Ishikawa (cell line): ENCODE measurements at regions not wholly inside any gene's neighbourhood (a gene's known extent, or its start where the extent isn't known, plus 50 kb on each side); places are given as distances from the start of the nearest gene placed in this dataset.

Experiments
- CEBPB ChIP-seq: IDR thresholded peaks from 2 replicates; pipeline ENCODE4 v1.6.1; 2012
- EGR1 ChIP-seq: IDR thresholded peaks from 2 replicates; pipeline ENCODE4 v1.6.1; 2012
- EP300 ChIP-seq: IDR thresholded peaks from 2 replicates; pipeline ENCODE4 v1.6.1; 2012; ENCODE audit warnings: borderline replicate concordance
- FOXM1 ChIP-seq: IDR thresholded peaks from 2 replicates; pipeline ENCODE4 v1.6.1; 2012; ENCODE audit warnings: low read depth, borderline replicate concordance
- NFIC ChIP-seq: IDR thresholded peaks from 2 replicates; pipeline ENCODE4 v1.6.1; 2012
- RAD21 ChIP-seq: IDR thresholded peaks from 2 replicates; pipeline ENCODE4 v1.6.1; 2012; ENCODE audit warnings: low read depth
- TAF1 ChIP-seq: IDR thresholded peaks from 2 replicates; pipeline ENCODE4 v1.6.1; 2012; ENCODE audit warnings: low read depth, mild to moderate bottlenecking
- TEAD4 ChIP-seq: IDR thresholded peaks from 2 replicates; pipeline ENCODE4 v1.6.1; 2012
- YY1 ChIP-seq: IDR thresholded peaks from 2 replicates; pipeline ENCODE4 v1.6.1; 2012; ENCODE audit warnings: low read depth
- ZBTB7A ChIP-seq: IDR thresholded peaks from 2 replicates; pipeline ENCODE4 v1.6.1; 2012; ENCODE audit warnings: low read depth
- TF ChIP-seq, protein P1 (sequence below): IDR thresholded peaks from 2 replicates; pipeline ENCODE4 v1.6.1; 2012; ENCODE audit warnings: low read depth, mild to moderate bottlenecking
- TF ChIP-seq, protein P2 (sequence below): IDR thresholded peaks from 2 replicates; pipeline ENCODE4 v1.6.1; 2012

DNA sequence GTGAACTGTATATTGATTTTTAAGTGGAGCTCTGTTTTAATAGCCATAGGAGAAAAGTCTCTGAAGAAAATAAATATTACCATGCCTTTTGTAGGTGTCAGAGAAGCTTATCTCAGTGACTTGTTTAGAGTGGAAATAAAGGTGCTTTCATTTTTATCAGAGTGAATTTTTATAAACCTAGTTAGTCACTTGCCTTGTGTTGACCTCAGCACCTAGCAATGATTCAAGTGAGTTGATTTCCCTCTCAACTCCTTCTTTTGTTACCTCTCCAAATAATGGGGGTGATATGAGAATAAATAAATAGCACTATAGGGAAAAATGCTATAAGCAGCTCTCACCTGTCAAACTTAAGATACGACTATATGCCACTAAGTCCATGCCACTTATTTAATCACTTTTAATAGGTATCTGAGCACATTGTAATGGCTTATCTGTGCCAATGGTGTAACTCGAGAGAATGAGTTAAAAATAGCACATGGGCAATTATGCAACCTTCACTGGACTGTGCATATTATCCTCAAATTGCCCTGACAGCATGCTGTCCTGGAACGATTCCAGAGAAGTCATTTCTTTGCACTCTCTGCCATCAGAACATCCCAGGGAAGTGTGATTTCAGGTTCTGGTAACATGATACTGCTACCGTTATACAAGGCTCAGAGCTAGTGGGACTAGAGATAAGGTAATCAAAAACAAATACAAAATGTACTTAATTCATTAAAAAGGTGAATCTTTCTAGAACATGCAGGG, 290.8 kb downstream of the CCDC85A start:
- TF ChIP-seq FOXM1, result no peak
- no peak for TF ChIP-seq EP300
- TF ChIP-seq, protein P1, sequence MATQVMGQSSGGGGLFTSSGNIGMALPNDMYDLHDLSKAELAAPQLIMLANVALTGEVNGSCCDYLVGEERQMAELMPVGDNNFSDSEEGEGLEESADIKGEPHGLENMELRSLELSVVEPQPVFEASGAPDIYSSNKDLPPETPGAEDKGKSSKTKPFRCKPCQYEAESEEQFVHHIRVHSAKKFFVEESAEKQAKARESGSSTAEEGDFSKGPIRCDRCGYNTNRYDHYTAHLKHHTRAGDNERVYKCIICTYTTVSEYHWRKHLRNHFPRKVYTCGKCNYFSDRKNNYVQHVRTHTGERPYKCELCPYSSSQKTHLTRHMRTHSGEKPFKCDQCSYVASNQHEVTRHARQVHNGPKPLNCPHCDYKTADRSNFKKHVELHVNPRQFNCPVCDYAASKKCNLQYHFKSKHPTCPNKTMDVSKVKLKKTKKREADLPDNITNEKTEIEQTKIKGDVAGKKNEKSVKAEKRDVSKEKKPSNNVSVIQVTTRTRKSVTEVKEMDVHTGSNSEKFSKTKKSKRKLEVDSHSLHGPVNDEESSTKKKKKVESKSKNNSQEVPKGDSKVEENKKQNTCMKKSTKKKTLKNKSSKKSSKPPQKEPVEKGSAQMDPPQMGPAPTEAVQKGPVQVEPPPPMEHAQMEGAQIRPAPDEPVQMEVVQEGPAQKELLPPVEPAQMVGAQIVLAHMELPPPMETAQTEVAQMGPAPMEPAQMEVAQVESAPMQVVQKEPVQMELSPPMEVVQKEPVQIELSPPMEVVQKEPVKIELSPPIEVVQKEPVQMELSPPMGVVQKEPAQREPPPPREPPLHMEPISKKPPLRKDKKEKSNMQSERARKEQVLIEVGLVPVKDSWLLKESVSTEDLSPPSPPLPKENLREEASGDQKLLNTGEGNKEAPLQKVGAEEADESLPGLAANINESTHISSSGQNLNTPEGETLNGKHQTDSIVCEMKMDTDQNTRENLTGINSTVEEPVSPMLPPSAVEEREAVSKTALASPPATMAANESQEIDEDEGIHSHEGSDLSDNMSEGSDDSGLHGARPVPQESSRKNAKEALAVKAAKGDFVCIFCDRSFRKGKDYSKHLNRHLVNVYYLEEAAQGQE, result no peak
- TF ChIP-seq TAF1, result no peak
- no peak for TF ChIP-seq YY1
- peak; percentile 37; the same call in 1 of the 2 replicates for TF ChIP-seq NFIC
- no peak for TF ChIP-seq TEAD4
- TF ChIP-seq, protein P2, sequence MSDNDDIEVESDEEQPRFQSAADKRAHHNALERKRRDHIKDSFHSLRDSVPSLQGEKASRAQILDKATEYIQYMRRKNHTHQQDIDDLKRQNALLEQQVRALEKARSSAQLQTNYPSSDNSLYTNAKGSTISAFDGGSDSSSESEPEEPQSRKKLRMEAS, result no peak
- TF ChIP-seq CEBPB, result peak; percentile 53; the same call in 1 of the 2 replicates
- TF ChIP-seq RAD21, result no peak
- no peak for TF ChIP-seq EGR1
- TF ChIP-seq ZBTB7A, result no peak
